HEK293T (cell line): ENCODE measurements at regions not wholly inside any gene's neighbourhood (a gene's known extent, or its start where the extent isn't known, plus 50 kb on each side); places are given as distances from the start of the nearest gene placed in this dataset.

ENCODE experiments used
- BHLHE40 ChIP-seq: fragments of 450-650 bp; IDR thresholded peaks from 2 replicates; pipeline ENCODE4 v1.6.1; 2016; ENCODE audit warnings: mild to moderate bottlenecking, moderate library complexity, borderline replicate concordance
- ELF4 ChIP-seq: fragments of 450-650 bp; IDR thresholded peaks from 2 replicates; pipeline ENCODE4 v1.6.1; 2017; ENCODE audit warnings: antibody characterized with exemption
- FOXK2 ChIP-seq: fragments of 450-650 bp; IDR thresholded peaks from 2 replicates; pipeline ENCODE4 v1.6.1; 2016; ENCODE audit warnings: mild to moderate bottlenecking
- FOXM1 ChIP-seq: fragments of 450-650 bp; IDR thresholded peaks from 2 replicates; pipeline ENCODE4 v1.6.1; 2017; ENCODE audit warnings: mild to moderate bottlenecking, borderline replicate concordance
- L3MBTL2 ChIP-seq: fragments of 450-650 bp; conservative IDR thresholded peaks from 2 replicates; pipeline ENCODE4 v1.6.1; 2016; ENCODE audit warnings: mild to moderate bottlenecking
- NFRKB ChIP-seq: fragments of 450-650 bp; IDR thresholded peaks from 2 replicates; pipeline ENCODE4 v1.6.1; 2016; ENCODE audit warnings: mild to moderate bottlenecking, moderate library complexity
- PKNOX1 ChIP-seq: fragments of 450-650 bp; IDR thresholded peaks from 2 replicates; pipeline ENCODE4 v1.6.1; 2016
- SP1 ChIP-seq: fragments of 450-650 bp; IDR thresholded peaks from 2 replicates; pipeline ENCODE4 v1.6.1; 2017
- SUZ12 ChIP-seq: fragments of 450-650 bp; IDR thresholded peaks from 2 replicates; pipeline ENCODE4 v1.6.1; 2016; ENCODE audit warnings: mild to moderate bottlenecking
- ZNF384 ChIP-seq: fragments of 450-650 bp; IDR thresholded peaks from 2 replicates; pipeline ENCODE4 v1.6.1; 2016

DNA sequence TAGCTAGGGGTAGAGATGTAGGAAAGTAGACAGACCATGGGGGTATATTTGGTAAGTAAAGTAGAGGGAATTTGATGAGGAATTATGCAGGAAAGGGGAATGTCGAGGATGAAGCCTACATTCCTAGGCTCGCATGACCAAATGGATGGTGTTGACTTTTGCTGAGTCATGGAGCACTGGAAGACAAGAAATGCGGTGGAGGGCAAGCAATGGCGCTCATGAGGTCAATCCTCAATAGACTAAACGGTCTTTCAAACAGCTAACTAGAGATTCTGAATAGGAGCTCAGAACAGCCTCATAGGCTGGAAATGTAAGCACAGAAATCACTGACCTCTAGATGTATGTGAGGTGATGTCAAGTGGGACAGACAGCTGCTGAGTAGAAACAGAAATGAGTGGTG, 50.7 kb upstream of the FST start:
- TF ChIP-seq NFRKB = no peak
- TF ChIP-seq BHLHE40 = no peak
- TF ChIP-seq FOXK2 = no peak
- TF ChIP-seq ZNF384 = no peak
- TF ChIP-seq SP1 = no peak
- no peak for TF ChIP-seq FOXM1
- TF ChIP-seq SUZ12 = no peak
- no peak for TF ChIP-seq PKNOX1
- no peak for TF ChIP-seq ELF4
- no peak for TF ChIP-seq L3MBTL2
